ENCODE measurements at regions not wholly inside any gene's neighbourhood (a gene's known extent, or its start where the extent isn't known, plus 50 kb on each side); places are given as distances from the start of the nearest gene placed in this dataset.
"Not testable (repeated sequence)": the region's sequence is repeated elsewhere in the genome, so short reads cannot be mapped to it uniquely, and the experiment has no call there.

DNA sequence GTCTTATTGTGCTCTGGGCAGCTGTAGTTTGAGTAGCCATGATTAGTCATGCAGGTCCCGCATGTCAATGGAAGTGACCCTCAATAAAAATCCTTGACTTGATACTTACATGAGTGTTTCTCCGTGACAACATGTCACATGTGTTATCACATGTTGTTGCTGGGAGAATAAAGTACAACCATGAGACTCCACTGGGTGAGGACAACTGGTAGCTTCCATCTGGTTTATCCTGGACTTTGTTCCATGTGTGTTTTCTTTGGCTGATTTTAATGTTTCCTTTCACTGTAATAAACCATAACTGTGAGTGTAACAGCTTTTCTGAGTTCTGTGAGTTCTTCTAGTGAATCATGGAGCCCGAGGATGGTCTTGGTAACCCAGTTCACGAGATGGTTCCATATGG, 63.1 kb upstream of the NDN start:
- ATAC-seq = no peak

DNA sequence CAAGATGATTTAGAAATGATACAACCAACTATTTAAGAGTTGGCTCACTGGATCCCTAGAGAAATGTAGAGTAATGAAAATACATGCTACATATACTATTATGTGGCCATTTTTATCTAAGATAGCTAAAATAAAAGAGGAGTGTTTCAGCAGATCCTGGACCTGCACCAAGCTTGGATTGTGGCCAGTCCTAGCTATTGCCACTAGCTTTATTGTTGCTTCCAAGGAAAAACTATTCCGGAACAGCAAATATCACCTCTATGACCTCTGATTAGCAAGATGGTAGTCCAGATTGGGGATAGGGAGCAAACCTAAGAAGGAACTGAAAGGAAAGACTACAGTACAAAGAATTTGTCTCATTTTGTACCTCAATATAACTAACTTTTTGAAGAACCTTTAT, 63.7 kb upstream of the NDN start:
- no peak for ATAC-seq

DNA sequence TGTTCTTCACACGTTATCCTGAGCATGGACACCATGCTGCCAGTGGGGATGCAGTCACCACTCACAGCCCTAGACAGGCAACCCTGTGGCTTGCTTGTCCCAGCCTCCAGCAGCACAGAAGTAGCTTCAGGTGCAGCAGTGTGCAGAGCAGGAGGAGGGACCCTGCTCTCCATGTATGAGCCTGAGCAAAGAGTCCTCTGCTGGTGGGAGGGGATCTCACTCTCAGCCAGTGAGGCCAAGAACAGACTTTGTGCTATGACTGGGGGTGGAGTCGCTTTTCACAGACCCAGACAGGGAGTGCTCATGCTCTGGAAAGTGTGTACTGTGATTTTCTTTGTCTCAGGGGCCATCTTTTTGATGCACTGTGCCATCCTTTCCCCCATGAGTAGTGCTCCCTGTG, 66.1 kb upstream of the NDN start:
- no peak for ATAC-seq

DNA sequence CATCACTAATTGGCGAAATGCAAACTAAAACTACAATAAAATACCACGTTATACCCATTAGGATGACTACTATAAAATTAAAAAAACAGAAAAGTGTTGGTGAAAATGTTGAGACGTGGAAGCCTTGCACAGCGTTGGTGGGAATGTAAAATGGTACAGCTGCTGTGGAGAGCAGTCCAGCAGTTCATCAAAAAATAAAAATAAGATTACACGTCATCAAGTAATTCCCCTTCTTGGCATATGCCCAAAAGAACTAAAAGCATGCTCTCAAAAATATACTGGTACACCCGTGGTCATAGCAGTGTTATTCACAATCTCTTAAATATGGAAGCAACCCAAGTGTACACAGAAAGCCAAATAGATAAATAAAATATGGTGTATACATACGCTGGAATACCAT, 71.8 kb upstream of the NDN start:
- no peak for ATAC-seq

DNA sequence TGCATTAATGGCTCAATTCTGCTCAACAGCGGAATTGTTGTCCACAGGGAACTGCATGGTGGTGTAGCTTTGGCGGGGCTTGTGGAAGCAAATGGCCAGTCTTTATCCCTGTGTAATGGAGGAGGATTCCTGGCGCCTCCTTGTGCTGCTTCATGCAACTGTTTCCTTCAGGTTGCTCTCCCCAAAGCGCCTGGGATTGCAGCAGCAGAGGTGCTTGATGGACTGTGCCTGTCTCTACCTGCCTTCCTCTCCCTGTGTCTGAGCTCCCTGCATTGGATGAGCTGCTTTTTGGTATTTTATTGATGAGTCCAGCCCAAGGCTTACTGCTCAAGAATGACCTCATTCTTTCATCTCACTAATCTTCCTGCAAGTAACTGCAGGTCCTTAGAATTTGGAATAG, 72.9 kb upstream of the NDN start:
- no peak for ATAC-seq

DNA sequence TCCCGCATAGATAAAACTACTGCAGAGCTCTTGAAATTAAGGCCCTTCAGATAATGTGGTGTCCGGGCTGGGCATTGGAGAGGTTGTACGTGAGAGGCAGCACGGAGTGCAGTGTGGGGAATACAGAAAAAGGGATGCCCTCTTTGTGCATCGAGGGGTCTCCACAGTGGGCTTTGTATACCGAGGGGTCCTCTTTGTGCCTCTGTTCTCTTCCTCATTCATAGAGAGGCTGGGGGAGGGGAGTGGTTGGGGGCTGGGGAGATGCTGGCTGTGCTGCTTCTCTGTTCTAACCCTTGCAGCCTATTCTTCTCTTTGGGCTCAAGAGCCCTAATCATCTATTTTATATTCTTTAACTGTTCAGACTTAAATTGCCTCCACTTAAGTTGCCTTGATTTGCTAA, 74.3 kb upstream of the NDN start:
- ATAC-seq = no peak

DNA sequence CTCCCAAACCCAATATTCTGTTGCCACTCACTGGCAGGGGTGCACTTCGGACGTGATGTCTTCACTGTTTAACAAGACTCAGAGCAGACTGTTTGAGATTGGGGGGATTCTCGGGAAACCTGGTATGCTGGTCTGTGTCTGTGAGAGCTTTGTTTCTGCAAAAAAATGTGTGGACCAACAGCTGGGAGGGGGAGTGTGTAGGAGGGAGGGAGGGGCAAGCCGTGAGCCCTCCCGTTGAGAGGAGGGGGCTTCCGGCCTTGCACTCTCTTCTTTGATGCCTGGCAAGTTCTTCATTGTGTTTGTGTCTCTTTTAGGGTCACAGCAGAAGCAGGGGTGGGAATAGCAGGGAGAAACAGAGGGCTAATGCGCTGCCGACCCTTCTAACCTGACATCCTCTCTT, 74.9 kb upstream of the NDN start:
- ATAC-seq = no peak

DNA sequence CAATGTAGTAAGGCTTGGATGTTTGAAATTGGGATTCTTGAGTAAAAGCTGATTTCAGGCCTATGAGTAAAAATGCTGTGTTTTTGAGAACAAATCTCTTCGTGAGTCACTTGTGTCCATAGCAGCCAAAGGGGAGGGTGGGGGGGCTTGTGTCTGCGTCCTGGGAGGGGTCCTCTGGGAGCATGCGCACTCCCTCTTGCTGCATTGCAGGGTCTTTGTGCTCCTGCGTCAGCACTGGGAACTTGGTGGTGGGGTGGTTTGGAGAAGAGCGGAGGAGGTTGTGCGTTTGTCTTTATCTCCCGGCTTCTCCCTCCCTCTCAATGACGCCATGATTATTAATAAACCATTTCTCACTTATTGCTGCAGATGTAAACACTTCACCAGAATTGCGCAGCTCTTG, 75.9 kb upstream of the NDN start:
- no peak for ATAC-seq

DNA sequence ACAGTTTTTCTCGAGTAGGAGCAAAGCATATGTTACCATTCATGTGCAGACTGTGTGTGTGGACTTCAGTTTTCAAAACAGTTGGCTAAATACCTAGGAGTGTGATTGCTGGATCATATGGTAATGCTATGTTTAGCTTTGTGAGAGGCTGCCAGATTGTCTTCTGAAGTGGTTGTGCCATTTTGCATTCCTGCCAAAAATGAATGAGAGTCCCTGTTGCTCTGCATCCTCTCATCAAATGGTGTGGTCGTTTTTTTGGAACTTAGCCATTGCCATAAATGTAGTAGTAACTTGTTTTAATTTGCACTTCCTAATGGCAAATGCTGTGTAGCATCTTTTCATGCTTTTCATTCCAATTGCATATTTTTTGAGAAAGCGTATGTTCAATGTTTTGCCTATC, 77.2 kb upstream of the NDN start:
- ATAC-seq = no peak

DNA sequence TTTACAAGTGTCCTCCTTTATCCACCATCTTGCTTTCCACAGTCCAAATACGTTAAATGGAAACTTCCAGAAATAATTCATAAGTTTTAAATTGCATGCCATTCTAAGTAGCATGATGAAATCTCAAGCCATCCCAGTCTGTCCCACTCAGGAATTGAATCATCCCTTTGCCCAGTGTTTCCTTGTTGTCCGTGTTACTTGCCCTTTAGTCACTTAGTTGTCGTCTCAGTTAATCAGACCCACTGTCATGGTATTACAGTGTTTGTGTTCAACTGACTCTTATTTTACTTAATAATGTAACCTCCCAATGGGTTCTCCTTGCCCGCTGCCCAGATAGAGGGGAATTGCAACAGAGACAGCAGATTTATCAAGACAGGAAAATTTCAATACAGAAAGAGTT, 77.6 kb upstream of the NDN start:
- no peak for ATAC-seq

DNA sequence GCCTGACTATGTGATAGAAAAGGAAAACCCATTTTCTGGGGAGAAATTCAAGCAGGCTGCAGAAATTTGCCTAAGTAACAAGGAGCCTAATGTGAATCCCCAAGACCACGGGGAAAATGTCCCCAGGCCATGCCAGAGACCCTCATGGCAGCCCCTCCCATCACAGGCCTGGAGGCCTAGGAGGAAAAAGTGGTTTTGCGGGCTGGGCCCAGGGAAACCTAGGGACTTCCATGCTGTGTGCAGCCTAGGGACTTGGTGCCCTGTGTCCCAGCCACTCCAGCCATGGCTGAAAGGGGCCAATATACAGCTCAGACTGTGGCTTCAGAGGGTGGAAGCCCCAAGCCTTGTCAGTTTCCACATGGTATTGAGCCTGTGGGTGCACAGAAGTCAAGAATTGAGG, 79.7 kb upstream of the NDN start:
- not testable (repeated sequence) for ATAC-seq

DNA sequence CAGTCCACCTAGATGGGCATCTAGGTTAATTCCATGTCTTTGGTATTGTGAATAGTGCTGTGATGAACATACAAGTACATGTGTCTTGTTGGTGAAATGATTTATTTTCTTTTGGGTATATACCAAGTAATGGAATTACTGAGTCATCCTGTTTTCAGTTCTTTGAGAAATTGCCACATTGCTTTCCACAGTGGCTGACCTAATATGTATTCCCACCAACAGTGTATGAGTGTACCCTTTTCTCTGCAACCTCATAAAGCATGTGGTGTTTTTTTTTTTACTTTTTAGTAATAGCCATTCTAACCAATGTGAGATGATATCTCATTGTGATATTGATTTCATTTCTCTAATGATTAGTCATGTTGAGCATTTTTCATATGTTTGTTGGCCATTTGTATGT, 86.0 kb upstream of the NDN start:
- no peak for ATAC-seq

DNA sequence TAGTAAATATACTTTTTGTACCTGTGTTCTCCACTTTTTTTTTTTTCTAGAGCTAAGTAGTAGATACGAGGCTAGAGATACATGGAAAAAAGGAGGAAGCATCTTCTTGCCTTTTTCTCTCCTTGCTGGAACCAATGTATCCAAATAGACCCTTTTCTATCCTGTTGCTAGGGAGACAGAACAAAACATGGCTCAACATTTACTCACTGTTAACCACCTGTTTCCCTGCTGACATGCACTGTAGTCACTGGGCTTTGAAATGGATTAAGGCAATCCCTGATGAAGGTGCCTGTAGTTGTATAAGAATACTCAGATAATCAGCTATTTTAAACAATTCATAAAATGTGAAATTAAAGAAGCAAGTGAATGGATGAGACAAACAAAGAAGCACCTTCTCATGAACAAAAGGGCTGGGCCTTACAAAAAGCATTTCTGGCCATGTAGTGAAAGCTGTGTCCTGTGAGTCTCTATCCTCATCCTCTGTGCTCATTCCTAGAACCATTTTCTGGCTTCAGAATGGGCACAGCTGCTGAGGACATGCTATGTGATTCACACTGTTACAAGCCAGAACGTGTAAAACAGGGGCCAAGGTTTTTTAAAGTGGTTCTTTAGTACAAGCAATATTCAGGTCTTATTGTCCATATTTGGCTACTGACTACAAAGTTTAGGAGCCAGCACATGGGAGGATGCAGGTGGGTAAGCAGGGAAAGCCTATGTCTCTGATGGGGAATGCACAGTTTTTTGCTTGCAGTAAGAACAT, 100.4 kb upstream of the NDN start:
- no peak for ATAC-seq

DNA sequence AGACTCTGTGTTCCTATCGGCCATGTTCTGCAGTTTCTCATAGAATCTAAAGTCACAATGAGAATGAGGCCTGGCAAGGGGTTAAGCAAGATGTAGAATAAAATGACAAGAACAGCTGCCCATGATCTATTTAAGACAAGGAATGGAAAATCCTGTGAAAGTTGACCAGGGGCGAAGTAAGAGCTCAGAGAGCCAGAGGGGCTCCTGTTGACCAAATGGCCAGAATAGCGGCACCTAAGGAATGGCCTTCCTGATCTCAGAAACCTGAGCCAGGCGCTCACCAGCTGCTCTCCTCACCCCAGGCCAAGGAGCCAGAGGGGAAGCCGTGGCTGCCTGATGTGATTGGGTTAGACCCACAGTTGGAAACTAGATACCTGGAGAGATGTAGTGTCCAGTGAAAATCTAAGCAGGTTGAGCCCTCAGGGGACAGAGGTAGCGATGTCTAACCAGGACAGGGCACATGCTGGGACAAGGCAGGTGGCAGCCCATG, 106.1 kb upstream of the NDN start:
- ATAC-seq = no peak

DNA sequence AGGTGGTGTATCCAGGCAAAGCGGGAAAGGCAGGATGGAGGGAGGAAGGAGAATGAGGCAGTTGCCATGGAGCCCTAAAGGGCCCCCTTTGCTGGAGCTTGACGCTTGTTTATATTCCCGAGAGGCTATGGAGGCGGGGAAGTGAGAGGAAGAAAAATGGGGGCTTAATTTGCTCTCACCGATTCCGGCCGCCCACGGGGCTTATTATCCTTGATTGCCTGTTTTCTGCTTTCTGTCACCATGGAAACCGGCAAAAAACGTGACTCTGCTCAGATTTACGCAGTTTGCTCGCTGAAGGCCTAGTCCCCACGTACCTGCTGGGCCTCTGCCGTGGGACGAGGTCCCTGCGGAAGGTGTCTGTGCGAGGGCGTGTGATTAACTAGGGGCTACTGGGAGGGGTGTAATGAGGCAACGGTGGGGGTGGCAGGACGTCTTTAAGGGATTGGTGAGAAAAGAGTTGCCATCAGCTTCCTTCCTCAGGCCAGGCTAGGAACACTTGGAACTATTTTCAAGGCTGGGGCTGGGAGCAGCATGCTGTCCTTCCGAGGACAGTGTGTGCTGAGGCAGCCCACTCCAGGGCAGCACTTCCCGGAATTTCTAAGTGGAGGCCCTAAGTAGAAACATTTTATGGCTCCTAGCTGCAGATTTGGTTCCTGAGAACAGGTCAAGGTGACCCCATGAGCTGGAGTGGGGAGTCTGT, 110.8 kb upstream of the NDN start:
- ATAC-seq = no peak

DNA sequence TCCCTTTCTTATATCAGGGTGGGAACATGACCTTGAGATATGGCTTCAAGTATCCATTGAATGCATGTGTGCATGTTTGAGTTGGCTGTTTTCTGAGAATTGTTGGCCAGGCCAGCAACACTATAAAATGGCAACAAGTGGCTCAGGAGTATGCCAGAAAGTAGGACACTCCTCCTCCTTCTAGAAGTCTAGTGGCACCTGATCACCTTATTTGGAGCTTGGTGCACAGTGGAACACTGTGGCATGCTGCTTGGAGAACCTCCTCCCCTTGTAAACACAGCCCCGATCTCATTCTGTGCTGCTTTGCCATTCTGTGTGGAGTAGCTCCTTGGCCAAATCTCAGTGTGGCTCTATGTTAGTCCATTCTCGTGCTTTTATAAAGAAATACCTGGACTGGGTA, 114.8 kb upstream of the NDN start:
- no peak for ATAC-seq

DNA sequence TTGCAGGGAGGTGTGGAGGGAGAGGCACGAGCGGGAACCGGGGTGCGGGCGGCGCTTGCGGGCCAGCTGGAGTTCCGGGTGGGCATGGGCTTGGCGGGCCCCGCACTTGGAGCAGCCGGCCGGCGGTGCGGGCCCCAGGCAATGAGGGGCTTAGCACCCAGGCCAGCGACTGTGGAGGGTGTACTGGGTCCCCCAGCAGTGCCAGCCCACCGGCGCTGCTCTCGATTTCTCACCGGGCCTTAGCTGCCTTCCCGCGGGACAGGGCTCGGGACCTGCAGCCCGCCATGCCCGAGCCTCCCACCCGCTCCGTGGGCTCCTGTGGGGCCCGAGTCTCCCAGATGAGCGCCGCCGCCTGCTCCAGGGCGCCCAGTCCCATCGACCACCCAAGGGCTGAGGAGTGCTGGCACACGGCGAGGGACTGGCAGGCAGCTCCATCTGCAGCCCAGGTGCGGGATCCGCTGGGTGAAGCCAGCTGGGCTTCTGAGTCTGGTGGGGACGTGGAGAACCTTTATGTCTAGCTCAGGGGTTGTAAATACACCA, 115.9 kb upstream of the NDN start:
- ATAC-seq = not testable (repeated sequence)

DNA sequence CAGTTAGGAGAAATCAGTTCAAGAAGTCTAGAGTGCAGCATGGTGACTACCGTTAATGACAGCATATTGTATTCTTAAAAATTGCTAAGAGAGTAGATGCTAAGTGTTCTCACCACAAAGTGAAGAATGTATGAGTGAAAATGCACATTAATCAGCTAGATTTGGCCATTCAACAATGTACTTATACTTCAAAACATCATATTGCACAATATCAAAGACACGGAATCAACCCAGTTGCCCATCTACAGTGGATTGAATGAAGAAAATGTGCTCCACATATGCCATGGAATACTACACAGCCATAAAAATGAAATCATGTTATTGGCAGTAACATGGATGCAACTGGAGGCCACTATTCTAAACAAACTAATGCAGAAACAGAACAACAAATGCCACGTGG, 119.9 kb upstream of the NDN start:
- ATAC-seq = no peak

DNA sequence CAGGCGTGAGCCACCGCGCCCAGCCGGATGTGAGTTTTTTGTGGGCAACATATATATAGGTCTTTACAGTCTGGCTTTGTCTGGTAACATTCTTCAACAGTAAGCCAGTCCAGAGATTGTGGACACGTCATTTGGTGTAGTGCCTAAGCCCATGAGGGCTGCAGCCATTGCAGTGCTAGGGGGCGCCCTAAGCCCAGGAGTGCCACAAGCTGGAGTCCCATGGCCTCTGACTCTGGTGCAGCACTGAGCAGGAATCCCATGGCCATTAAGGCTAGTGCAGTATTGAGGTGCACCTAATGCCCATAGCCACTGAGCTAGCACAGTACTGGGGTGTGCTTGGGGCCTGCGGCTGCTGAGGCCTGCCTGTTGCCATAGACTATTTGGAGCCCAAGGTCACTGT, 136.4 kb upstream of the NDN start:
- no peak for ATAC-seq

DNA sequence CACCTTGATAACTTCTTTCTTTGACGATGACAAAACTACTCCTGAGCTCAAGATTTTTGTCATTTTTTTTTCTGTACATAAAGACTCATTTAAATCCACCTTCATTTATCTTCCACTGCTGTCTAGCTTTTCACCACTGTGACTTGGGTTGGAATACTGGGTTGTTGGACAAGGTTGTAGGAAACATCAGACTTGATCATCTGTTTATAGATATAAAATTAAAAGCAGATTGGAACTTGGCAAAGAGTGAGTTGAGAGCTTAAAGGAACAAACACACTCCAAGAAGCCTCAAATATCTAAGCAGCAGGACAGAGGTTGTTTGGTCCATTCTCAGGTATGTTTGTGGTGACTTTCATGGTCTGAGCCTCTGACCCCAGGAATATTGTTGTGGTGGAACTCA, 141.7 kb upstream of the NDN start:
- no peak for ATAC-seq

DNA sequence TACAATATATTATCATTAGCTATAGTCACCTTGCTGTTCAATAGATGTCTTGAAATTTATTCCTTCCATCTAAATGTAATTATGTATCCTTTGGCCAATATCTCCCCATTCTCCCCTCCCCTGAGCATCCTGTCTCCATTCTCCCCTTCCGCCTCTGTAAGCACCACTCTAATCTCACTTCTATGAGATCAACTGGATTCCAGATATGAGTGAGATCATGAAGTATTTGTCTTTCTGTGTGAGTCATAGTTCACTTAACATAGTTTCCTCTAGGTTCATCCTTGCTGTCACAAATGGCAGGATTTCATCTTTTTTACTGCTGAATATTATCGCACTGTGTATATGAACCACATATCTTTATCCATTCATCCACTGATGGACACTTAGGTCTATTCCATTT, 148.8 kb upstream of the NDN start:
- ATAC-seq = no peak

DNA sequence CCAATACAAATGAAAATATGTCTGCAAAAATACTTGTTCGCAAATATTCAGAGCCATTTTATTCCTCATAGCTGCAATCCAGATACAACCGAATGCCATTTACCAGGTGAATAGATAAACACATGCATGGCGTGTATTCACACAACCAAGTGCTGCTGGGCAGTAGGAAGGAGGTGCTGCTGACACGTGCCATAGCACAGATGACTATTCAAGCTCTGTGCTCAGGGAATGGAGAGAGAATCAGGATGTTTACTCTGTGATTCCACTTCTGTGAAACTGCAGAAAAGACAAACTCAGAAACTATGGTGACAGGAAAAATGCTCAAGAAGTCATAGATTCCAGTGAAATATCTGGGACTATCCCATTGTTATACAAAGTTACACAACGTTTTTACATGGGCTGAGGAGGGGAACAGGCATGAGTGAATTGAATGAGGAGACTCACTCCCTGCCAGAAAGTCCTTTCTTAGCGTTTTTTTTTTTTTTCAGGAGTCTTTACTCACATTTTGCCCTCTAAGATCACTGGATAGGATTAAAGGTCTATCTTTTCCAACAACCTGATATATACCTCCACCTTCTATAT, 152.9 kb upstream of the NDN start:
- no peak for ATAC-seq

DNA sequence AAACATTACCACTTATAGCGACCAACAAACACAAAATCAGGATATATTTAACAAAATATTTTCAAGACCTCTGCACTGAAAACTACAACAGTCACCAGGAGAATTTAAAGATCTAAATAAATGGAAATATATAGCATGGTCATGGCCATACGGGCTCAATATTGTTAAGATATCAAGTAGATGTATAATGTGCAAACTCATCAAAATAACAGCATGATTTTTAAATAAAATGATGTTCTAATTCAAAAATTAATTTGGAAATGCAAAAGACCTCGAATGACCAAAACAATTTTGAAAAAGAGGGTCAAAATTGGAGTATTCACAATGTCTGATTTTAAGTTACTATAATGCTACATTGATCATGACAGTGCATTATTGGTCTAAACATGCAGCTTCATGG, 159.1 kb upstream of the NDN start:
- no peak for ATAC-seq

DNA sequence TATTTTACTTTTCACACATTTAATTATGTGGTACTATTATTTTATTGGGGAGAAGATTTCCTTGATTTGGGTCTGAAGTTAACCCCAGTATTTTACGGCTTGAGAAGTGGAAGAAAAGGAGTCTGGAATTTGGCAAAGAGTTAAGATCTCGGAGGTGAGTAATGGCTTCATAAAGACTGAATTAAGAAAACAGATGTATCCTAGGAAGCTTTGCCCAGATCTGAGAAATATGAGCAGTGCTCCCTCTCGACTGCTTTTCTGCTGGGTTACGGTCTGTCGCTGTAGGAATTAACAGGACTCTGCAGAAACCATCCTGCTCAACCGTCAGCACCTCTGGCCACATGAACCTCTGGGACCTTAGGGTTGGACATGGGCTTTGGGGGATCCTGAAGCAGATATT, 163.6 kb upstream of the NDN start:
- ATAC-seq = no peak

Data from activated CD4-positive, CD25-positive, alpha-beta regulatory T cell treated with anti-CD3 and anti-CD28 coated beads, Interleukin-2, amount 50 U/mL, for 24 hours (primary cell).